SK-N-SH (cell line): ENCODE measurements at regions not wholly inside any gene's neighbourhood (a gene's known extent, or its start where the extent isn't known, plus 50 kb on each side); places are given as distances from the start of the nearest gene placed in this dataset.

Experiments used
- CHD2 ChIP-seq: fragments of 150-350 bp; IDR thresholded peaks from 2 replicates; pipeline ENCODE4 v1.6.1; 2018; ENCODE audit warnings: low read length; ENCODE audit not compliant: partially characterized antibody
- CTCF ChIP-seq: fragments of 200-600 bp; sonication (generic); IDR thresholded peaks from 2 replicates; pipeline ENCODE4 v1.6.1; 2017; ENCODE audit warnings: antibody characterized with exemption, mild to moderate bottlenecking, moderate library complexity
- GABPA ChIP-seq: IDR thresholded peaks from 2 replicates; pipeline ENCODE4 v1.4.0; 2012; ENCODE audit warnings: low read depth, mild to moderate bottlenecking
- JUND ChIP-seq: IDR thresholded peaks from 2 replicates; pipeline ENCODE4 v1.4.0; 2012
- MXI1 ChIP-seq: IDR thresholded peaks from 2 replicates; pipeline ENCODE4 v1.6.1; 2012; ENCODE audit warnings: mild to moderate bottlenecking, low read depth, low read length, improper control_type of control experiment
- NRF1 ChIP-seq: IDR thresholded peaks from 2 replicates; pipeline ENCODE4 v1.6.1; 2012; ENCODE audit warnings: low read depth, mild to moderate bottlenecking, low read length
- SMC3 ChIP-seq: IDR thresholded peaks from 2 replicates; pipeline ENCODE4 v1.6.1; 2012; ENCODE audit warnings: low read depth, low read length, improper control_type of control experiment
- TCF12 ChIP-seq: IDR thresholded peaks from 2 replicates; pipeline ENCODE4 v1.4.0; 2012
- TF ChIP-seq, protein P1 (sequence below): IDR thresholded peaks from 2 replicates; pipeline ENCODE4 v1.4.0; 2012; ENCODE audit warnings: low read depth

DNA sequence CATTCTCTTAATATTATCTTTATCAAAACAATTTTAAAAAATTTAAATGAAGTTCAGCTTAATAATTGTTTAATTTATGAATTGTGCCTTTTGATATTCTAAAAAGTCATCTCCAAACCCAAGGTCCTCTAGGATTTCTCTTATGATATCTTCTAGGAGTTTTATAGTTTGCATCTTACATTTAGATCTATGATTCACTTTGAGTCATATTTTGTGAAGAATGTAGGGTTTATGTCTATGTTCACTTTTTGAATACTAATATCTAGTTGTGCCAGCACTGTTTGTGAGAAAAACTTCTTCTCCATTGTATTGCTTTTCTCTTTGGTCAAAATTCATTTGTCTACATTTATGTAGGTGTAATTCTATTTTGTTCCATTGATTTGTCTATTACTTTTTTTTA is 1068.4 kb upstream of the SPRY2 start:
- TF ChIP-seq NRF1 = no peak
- TF ChIP-seq CTCF = no peak
- TF ChIP-seq GABPA = no peak
- no peak for TF ChIP-seq MXI1
- TF ChIP-seq CHD2 = no peak
- no peak for TF ChIP-seq SMC3
- TF ChIP-seq, protein P1, sequence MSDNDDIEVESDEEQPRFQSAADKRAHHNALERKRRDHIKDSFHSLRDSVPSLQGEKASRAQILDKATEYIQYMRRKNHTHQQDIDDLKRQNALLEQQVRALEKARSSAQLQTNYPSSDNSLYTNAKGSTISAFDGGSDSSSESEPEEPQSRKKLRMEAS = no peak
- TF ChIP-seq TCF12 = no peak
- TF ChIP-seq JUND = no peak
